ENCODE measurements at regions not wholly inside any gene's neighbourhood (a gene's known extent, or its start where the extent isn't known, plus 50 kb on each side); places are given as distances from the start of the nearest gene placed in this dataset.

GRCh38 chr6:101001607-101002006 lies 120.5 kb upstream of the ASCC3 start:
- Histone ChIP-seq H3K27me3 (no peaks in the 10 kb centered on the region), H3K9me3 (peaks cover 0 to 24% (median 0%) of the 10 kb centered on the region in 12 donors), H3K27ac (no peak overlapping the region), H3K4me3 (no peak overlapping the region), H3K36me3 (no peaks in the 10 kb centered on the region), H3K4me1 (peaks cover 0 to 3% (median 0%) of the 10 kb centered on the region in 12 donors)
- DNase-seq (no peak), ATAC-seq (no peak)
- WGBS, 4 donors = 65 to 79% (median 76%) methylated on average over 1 of the region's 1 CpG
- TF ChIP-seq POLR2A (IDR thresholded peaks at IDR 0.05) (no peak), CTCF (IDR thresholded peaks at IDR 0.05) (no peak)
- intact Hi-C loops (cut with DNase I) = no loop called here

- Histone ChIP-seq H3K36me3 (no peaks in the 10 kb centered on the region), H3K4me3 (no peak overlapping the region), H3K27ac (no peak overlapping the region), H3K4me1 (peaks cover 0 to 3% (median 0%) of the 10 kb centered on the region in 12 donors), H3K27me3 (no peaks in the 10 kb centered on the region), H3K9me3 (peaks cover 0 to 24% (median 0%) of the 10 kb centered on the region in 12 donors)
- WGBS, 4 donors = 78 to 88% (median 84%) methylated on average over 1 of the region's 1 CpG
- DNase-seq (no peak), ATAC-seq (no peak)
- intact Hi-C loops (cut with DNase I) = no loop called here
- TF ChIP-seq CTCF (IDR thresholded peaks at IDR 0.05) (no peak), POLR2A (IDR thresholded peaks at IDR 0.05) (no peak)
Observed at GRCh38 chr6:101003075-101003474, 121.9 kb upstream of the ASCC3 start.

- no peak for ATAC-seq
- H3K9me3 ChIP-seq = no peaks in the 10 kb centered on the region
- no peak for TF ChIP-seq CTCF (IDR thresholded peaks at IDR 0.05)
- TF ChIP-seq POLR2A (IDR thresholded peaks at IDR 0.05) = no peak
- intact Hi-C loops (cut with DNase I) = no loop called here
- H3K4me3 ChIP-seq = no peak overlapping the region
- H3K4me1 ChIP-seq = no peaks in the 10 kb centered on the region
- WGBS, 4 donors = 45 to 62% (median 53%) methylated on average over 2 of the region's 2 CpGs
- H3K27me3 ChIP-seq = no peaks in the 10 kb centered on the region
- H3K27ac ChIP-seq = no peak overlapping the region
- H3K36me3 ChIP-seq = no peaks in the 10 kb centered on the region
- no peak for DNase-seq
Observed at GRCh38 chr6:101011186-101011585, 130.1 kb upstream of the ASCC3 start.

GRCh38 chr6:101013612-101014195 lies 132.6 kb upstream of the ASCC3 start:
- intact Hi-C loops (cut with DNase I) = no loop called here
- TF ChIP-seq CTCF (IDR thresholded peaks at IDR 0.05) (no peak), POLR2A (IDR thresholded peaks at IDR 0.05) (no peak)

More at GRCh38 chr6:101013612-101014195, 132.6 kb upstream of the ASCC3 start:
- H3K9me3 ChIP-seq = no peaks in the 10 kb centered on the region
- DNase-seq (no peak), ATAC-seq (no peak)
- no peak overlapping the region for H3K4me3 ChIP-seq
- 89 to 95% (median 92%) methylated on average over 2 of the region's 2 CpGs for WGBS, 4 donors
- H3K27me3 ChIP-seq = no peaks in the 10 kb centered on the region
- no peaks in the 10 kb centered on the region for H3K36me3 ChIP-seq
- H3K27ac ChIP-seq = no peak overlapping the region
- H3K4me1 ChIP-seq = no peaks in the 10 kb centered on the region

Data from heart left ventricle (tissue), 16 donors.